GM21423 (cell line): ENCODE measurements at regions not wholly inside any gene's neighbourhood (a gene's known extent, or its start where the extent isn't known, plus 50 kb on each side); places are given as distances from the start of the nearest gene placed in this dataset.
"Not testable (repeated sequence)": the region's sequence is repeated elsewhere in the genome, so short reads cannot be mapped to it uniquely, and the experiment has no call there.

ENCODE experiments used
- ATAC-seq: cut with Tn5 transposase; IDR thresholded peaks from one replicate; pipeline ENCODE4 v1.9.1; 2021; ENCODE audit warnings: mild to moderate bottlenecking, moderate library complexity; ENCODE audit not compliant: unreplicated experiment

- ATAC-seq, result no peak
Measured at GRCh38 chr7:41438705-41439514, 264.0 kb downstream of the INHBA start.

GRCh38 chr7:41437257-41438196 is 265.4 kb downstream of the INHBA start:
- ATAC-seq, result no peak

GRCh38 chr7:41436139-41436538 is 266.8 kb downstream of the INHBA start:
- ATAC-seq, result no peak

GRCh38 chr7:41435020-41435419 is 267.9 kb downstream of the INHBA start:
- ATAC-seq, result not testable (repeated sequence)

GRCh38 chr7:41431671-41432070 is 271.2 kb downstream of the INHBA start:
- ATAC-seq, result no peak

GRCh38 chr7:41428381-41428780 is 274.5 kb downstream of the INHBA start:
- no peak for ATAC-seq

- ATAC-seq, result no peak
Measured at GRCh38 chr7:41425926-41426325, 277.0 kb downstream of the INHBA start.

- ATAC-seq, result no peak
Measured at GRCh38 chr7:41421056-41421455, 281.8 kb downstream of the INHBA start.

- ATAC-seq, result no peak
Measured at GRCh38 chr7:41420421-41420820, 282.5 kb downstream of the INHBA start.

GRCh38 chr7:41418337-41418736 is 284.6 kb downstream of the INHBA start:
- ATAC-seq, result no peak

- no peak for ATAC-seq
Measured at GRCh38 chr7:41416208-41416595, 286.7 kb downstream of the INHBA start.

GRCh38 chr7:41415471-41416207 is 287.3 kb downstream of the INHBA start:
- no peak for ATAC-seq

GRCh38 chr7:41415051-41415450 is 287.8 kb downstream of the INHBA start:
- no peak for ATAC-seq

- no peak for ATAC-seq
Measured at GRCh38 chr7:41404375-41405074, 298.4 kb downstream of the INHBA start.

- no peak for ATAC-seq
Measured at GRCh38 chr7:41403291-41403690, 299.6 kb downstream of the INHBA start.

- ATAC-seq, result no peak
Measured at GRCh38 chr7:41401833-41402232, 301.1 kb downstream of the INHBA start.

- no peak for ATAC-seq
Measured at GRCh38 chr7:41399171-41399570, 303.7 kb downstream of the INHBA start.

GRCh38 chr7:41391818-41392217 is 311.1 kb downstream of the INHBA start:
- no peak for ATAC-seq

GRCh38 chr7:41388933-41389332 is 314.0 kb downstream of the INHBA start:
- ATAC-seq, result not testable (repeated sequence)

GRCh38 chr7:41385996-41386395 is 316.9 kb downstream of the INHBA start:
- no peak for ATAC-seq

- no peak for ATAC-seq
Measured at GRCh38 chr7:41384418-41384817, 318.5 kb downstream of the INHBA start.
